Neural cell (in vitro differentiated cells): ENCODE measurements at regions not wholly inside any gene's neighbourhood (a gene's known extent, or its start where the extent isn't known, plus 50 kb on each side); places are given as distances from the start of the nearest gene placed in this dataset.

ENCODE experiments used
- H2AFZ ChIP-seq: fragments of 200-600, 300-800 bp; sonication (generic), shearing (Covaris generic); 2 replicates; pipeline ENCODE4 v1.6.0; 2014; ENCODE audit warnings: low read depth, mild to moderate bottlenecking, antibody characterized with exemption, low read length, moderate library complexity
- H3F3A ChIP-seq: fragments of 200-600 bp; shearing (Covaris generic); 2 replicates; pipeline ENCODE4 v1.6.1; 2016; ENCODE audit warnings: mild to moderate bottlenecking, moderate library complexity, mixed read lengths, antibody characterized with exemption, low read length; ENCODE audit not compliant: insufficient read depth, poor library complexity, severe bottlenecking
- H3K27ac ChIP-seq: fragments of 200-600, 300-800 bp; sonication (generic), shearing (Covaris generic); 2 replicates; pipeline ENCODE4 v1.5.1; 2014; ENCODE audit warnings: mild to moderate bottlenecking, low read length, moderate library complexity
- H3K27me3 ChIP-seq: fragments of 300-800, 200-600 bp; sonication (generic), shearing (Covaris generic); 2 replicates; pipeline ENCODE4 v1.6.0; 2014; ENCODE audit warnings: mild to moderate bottlenecking, low read depth, low read length, moderate library complexity; ENCODE audit not compliant: insufficient read depth
- H3K36me3 ChIP-seq: fragments of 300-800, 200-600 bp; sonication (generic), shearing (Covaris generic); 2 replicates; pipeline ENCODE4 v1.5.1; 2014; ENCODE audit warnings: mild to moderate bottlenecking, antibody characterized with exemption, low read length, moderate library complexity; ENCODE audit not compliant: insufficient read depth
- H3K4me2 ChIP-seq: fragments of 300-800, 200-600 bp; sonication (generic), shearing (Covaris generic); 2 replicates; pipeline ENCODE4 v1.6.0; 2014; ENCODE audit warnings: mild to moderate bottlenecking, low read length
- H3K4me3 ChIP-seq: fragments of 300-800, 200-600 bp; sonication (generic), shearing (Covaris generic); 2 replicates; pipeline ENCODE4 v1.5.1; 2014; ENCODE audit warnings: mild to moderate bottlenecking, low read length, moderate library complexity
- H3K79me2 ChIP-seq: fragments of 200-600 bp; shearing (Covaris generic); replicated peaks from 2 replicates; pipeline ENCODE4 v1.6.0; 2014; ENCODE audit warnings: mild to moderate bottlenecking, low read length, moderate library complexity; ENCODE audit not compliant: insufficient read depth
- H3K9ac ChIP-seq: fragments of 300-800, 200-600 bp; sonication (generic), shearing (Covaris generic); 2 replicates; pipeline ENCODE4 v1.6.1; 2016; ENCODE audit warnings: mild to moderate bottlenecking, low read length, mixed read lengths
- H3K9me2 ChIP-seq: fragments of 200-600 bp; shearing (Covaris generic); 2 replicates; pipeline ENCODE4 v1.6.1; 2016; ENCODE audit warnings: mild to moderate bottlenecking, low read length, mixed read lengths; ENCODE audit not compliant: insufficient read depth
- H3K9me3 ChIP-seq: fragments of 200-600, 300-800 bp; sonication (generic), shearing (Covaris generic); 2 replicates; pipeline ENCODE4 v1.6.1; 2016; ENCODE audit warnings: mild to moderate bottlenecking, mixed run types, low read length, moderate library complexity, mixed read lengths
- H4K20me1 ChIP-seq: fragments of 200-600 bp; shearing (Covaris generic); 2 replicates; pipeline ENCODE4 v1.6.1; 2016; ENCODE audit warnings: mild to moderate bottlenecking, mixed run types; ENCODE audit not compliant: insufficient read depth
- CTCF ChIP-seq: fragments of 450-650 bp; IDR thresholded peaks from 2 replicates; pipeline ENCODE4 v1.5.1; 2014; ENCODE audit warnings: antibody characterized with exemption, mild to moderate bottlenecking, moderate library complexity; ENCODE audit not compliant: poor library complexity, severe bottlenecking
- EP300 ChIP-seq: fragments of 450-650 bp; conservative IDR thresholded peaks from 2 replicates; pipeline ENCODE4 v1.6.1; 2014; ENCODE audit warnings: antibody characterized with exemption, mild to moderate bottlenecking, moderate library complexity; ENCODE audit not compliant: poor library complexity, severe bottlenecking
- EZH2 ChIP-seq: fragments of 200-600, 300-800 bp; shearing (Covaris generic), sonication (generic); IDR thresholded peaks from 2 replicates; pipeline ENCODE4 v1.6.1; 2014; ENCODE audit warnings: antibody characterized with exemption, low read length, borderline replicate concordance, mild to moderate bottlenecking; ENCODE audit not compliant: insufficient read depth, poor library complexity, severe bottlenecking
- MXI1 ChIP-seq: fragments of 450-650 bp; conservative IDR thresholded peaks from 2 replicates; pipeline ENCODE4 v1.6.1; 2014; ENCODE audit warnings: antibody characterized with exemption, mild to moderate bottlenecking; ENCODE audit not compliant: poor library complexity, severe bottlenecking
- POLR2AphosphoS5 ChIP-seq: IDR thresholded peaks from 2 replicates; pipeline ENCODE4 v1.6.1; 2012
- RAD21 ChIP-seq: fragments of 450-650 bp; conservative IDR thresholded peaks from 2 replicates; pipeline ENCODE4 v1.6.1; 2014; ENCODE audit warnings: antibody characterized with exemption, mild to moderate bottlenecking, moderate library complexity
- REST ChIP-seq: IDR thresholded peaks from 2 replicates; pipeline ENCODE4 v1.6.1; 2012; ENCODE audit warnings: borderline replicate concordance
- SMC3 ChIP-seq: fragments of 450-650 bp; conservative IDR thresholded peaks from 2 replicates; pipeline ENCODE4 v1.6.1; 2014; ENCODE audit warnings: antibody characterized with exemption, mild to moderate bottlenecking, moderate library complexity; ENCODE audit not compliant: poor library complexity
- TAF1 ChIP-seq: IDR thresholded peaks from 2 replicates; pipeline ENCODE4 v1.6.1; 2012; ENCODE audit warnings: low read depth

DNA sequence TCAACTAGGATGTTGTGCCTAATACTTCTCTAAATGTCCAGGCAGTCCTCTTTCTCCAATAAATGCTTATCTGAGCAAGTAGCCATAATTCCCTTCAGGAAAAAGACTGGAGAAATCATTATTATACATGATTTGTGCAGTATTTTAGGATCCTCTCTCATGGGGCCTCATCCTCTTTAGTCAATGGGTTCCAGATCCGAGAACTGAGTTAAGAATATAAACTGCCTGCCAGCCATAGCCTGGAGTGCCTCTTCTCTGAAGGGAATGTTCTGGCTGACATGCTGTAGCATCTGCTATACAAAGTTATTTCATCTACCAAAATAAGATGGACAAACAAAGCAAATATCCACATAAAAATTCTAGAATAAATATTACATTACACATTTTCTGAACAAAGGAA is 334.0 kb upstream of the PRMT6 start:
- Histone ChIP-seq H3K9me2 (no peaks in the 10 kb centered on the region), H3K9ac (no peak overlapping the region), H3K4me3 (no peak overlapping the region), H3K9me3 (no peaks in the 10 kb centered on the region), H3K27ac (no peak overlapping the region), H3K79me2 (no peaks in the 10 kb centered on the region), H4K20me1 (no peaks in the 10 kb centered on the region), H3F3A (no peaks in the 10 kb centered on the region), H2AFZ (no peak overlapping the region), H3K36me3 (no peaks in the 10 kb centered on the region), H3K4me2 (no peak overlapping the region), H3K27me3 (no peaks in the 10 kb centered on the region)
- TF ChIP-seq RAD21 (no peak), REST (no peak), TAF1 (no peak), EZH2 (no peak), CTCF (no peak), EP300 (no peak), POLR2AphosphoS5 (no peak), MXI1 (no peak), SMC3 (no peak)

DNA sequence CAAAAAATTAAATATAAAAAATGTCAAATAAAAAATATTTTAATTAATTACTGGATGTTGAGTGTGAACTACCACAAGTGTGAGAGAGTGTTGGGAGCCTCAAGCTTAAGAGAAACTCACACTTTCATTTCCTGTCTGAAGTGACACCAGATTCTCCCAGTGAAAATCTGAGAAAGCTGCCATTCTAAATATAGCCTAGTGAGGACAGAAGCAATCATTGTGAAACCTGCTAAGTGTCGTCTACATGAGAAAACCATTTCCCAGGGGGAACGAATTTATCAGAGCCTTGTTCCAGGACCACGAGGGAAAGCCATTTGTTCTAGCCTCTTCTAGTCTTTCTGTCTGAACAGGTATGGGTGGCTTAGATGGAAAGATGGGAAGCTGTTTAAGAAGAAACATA is 329.3 kb upstream of the PRMT6 start:
- H3K4me2 ChIP-seq, result no peak overlapping the region
- no peaks in the 10 kb centered on the region for H4K20me1 ChIP-seq
- H3K9ac ChIP-seq, result no peak overlapping the region
- no peaks in the 10 kb centered on the region for H3K27me3 ChIP-seq
- H2AFZ ChIP-seq, result no peak overlapping the region
- H3K9me3 ChIP-seq, result no peaks in the 10 kb centered on the region
- no peak overlapping the region for H3K4me3 ChIP-seq
- H3F3A ChIP-seq, result no peaks in the 10 kb centered on the region
- no peaks in the 10 kb centered on the region for H3K9me2 ChIP-seq
- no peak for TF ChIP-seq EP300
- no peak for TF ChIP-seq TAF1
- no peak for TF ChIP-seq CTCF
- TF ChIP-seq REST, result no peak
- TF ChIP-seq POLR2AphosphoS5, result no peak
- TF ChIP-seq MXI1, result no peak
- no peak for TF ChIP-seq EZH2
- TF ChIP-seq RAD21, result no peak
- TF ChIP-seq SMC3, result no peak
- H3K36me3 ChIP-seq, result no peaks in the 10 kb centered on the region
- H3K27ac ChIP-seq, result no peak overlapping the region
- no peaks in the 10 kb centered on the region for H3K79me2 ChIP-seq
